ENCODE measurements at regions not wholly inside any gene's neighbourhood (a gene's known extent, or its start where the extent isn't known, plus 50 kb on each side); places are given as distances from the start of the nearest gene placed in this dataset.

DNA sequence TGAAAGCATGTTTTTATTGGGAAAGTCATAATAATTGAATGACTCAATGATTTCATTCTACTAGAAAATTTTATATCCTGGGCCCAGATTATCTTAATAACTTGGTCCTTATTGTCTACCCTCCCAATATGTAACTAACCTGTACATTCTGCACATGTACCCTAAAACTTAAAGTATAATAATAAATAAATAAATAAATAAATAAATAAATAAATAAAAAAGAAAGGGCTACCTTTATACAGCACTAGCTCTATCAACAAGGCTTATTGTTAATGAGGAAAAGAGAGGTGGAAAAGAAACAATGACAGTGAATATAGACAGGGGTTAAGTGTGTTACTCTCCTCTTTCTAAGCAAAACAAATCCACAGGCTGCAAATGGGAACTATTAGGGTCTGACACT is 83.6 kb downstream of the GRIN2B start:
- CTCF ChIA-PET, result no interaction called here
- BruUV-seq (replicated peaks), result no TSS peak
- ATAC-seq, result no peak

DNA sequence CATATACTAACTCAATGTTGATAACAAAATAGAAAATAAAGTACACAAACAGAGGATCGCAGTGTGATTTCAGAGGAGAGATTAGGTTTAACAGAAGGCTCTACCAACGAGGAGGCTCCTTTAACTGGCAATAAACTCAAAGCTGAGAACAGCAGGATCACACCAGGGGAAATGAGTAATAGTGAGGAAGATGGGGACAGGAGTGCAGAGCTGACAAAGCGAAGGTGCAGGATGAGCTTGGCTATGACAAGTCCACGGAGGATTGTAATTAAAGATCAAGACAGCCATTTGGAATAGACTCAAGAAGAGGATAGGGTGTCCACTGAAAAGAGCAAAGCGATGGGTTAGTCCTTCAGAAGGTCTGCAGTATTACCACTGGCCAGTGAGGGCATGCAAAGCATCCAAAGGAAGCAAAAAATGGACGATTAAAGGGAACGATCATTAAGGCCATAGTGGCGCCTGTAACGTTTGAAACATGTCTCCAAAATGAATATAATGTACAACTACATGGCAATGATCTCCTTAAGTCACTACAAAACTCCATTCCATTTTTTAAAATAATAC is 85.3 kb downstream of the GRIN2B start:
- no peaks in the 10 kb centered on the region for H3K4me1 ChIP-seq (ENCODE audit: control insufficient read depth, insufficient read depth, low read length)
- H3K27ac ChIP-seq (ENCODE audit: low read length), result no peak overlapping the region
- no peak for ATAC-seq
- ChIA-PET POLR2A (no interaction called here), CTCF (no interaction called here)
- no TSS peak for BruUV-seq (replicated peaks)
- H3K4me3 ChIP-seq (ENCODE audit: low read depth in 2 of 2, low read length in 2 of 2), result no peak overlapping the region
- no peaks in the 10 kb centered on the region for H3K36me3 ChIP-seq (ENCODE audit: control insufficient read depth, insufficient read depth, low read length)
- H3K27me3 ChIP-seq (ENCODE audit: control insufficient read depth, insufficient read depth, low read length), result no peaks in the 10 kb centered on the region
- TF ChIP-seq REST (IDR thresholded peaks at IDR 0.05; ENCODE audit: insufficient read depth in 1 of 2, low read depth in 2 of 2, low read length in 1 of 2) (no peak), SIN3A (IDR thresholded peaks at IDR 0.05; ENCODE audit: borderline replicate concordance, insufficient read depth, low read depth, low read length) (no peak), TCF7L2 (IDR thresholded peaks at IDR 0.05; ENCODE audit: low read depth, low read length) (no peak), POLR2AphosphoS5 (IDR thresholded peaks at IDR 0.05; ENCODE audit: low read depth, low read length) (no peak), CTCF (IDR thresholded peaks at IDR 0.05) (no peak)
- no peak for DNase-seq (ENCODE audit: low read depth, low spot score)
- intact Hi-C loops (cut with micrococcal nuclease; ENCODE audit: unreplicated experiment), result no loop called here
- in situ Hi-C loops (cut with HindIII; ENCODE audit: low pct_unique_long_range_greater_than_20kb, low sequenced_read_pairs), result no loop called here
- H3K9me3 ChIP-seq (ENCODE audit: control insufficient read depth, insufficient read depth, low read depth, low read length), result no peaks in the 10 kb centered on the region

More for the DNA sequence above, 83.6 kb downstream of the GRIN2B start:
- no peak for TF ChIP-seq REST (IDR thresholded peaks at IDR 0.05; ENCODE audit: insufficient read depth in 1 of 2, low read depth in 2 of 2, low read length in 1 of 2)
- no peak for TF ChIP-seq POLR2AphosphoS5 (IDR thresholded peaks at IDR 0.05; ENCODE audit: low read depth, low read length)
- TF ChIP-seq TCF7L2 (IDR thresholded peaks at IDR 0.05; ENCODE audit: low read depth, low read length), result no peak
- TF ChIP-seq SIN3A (IDR thresholded peaks at IDR 0.05; ENCODE audit: borderline replicate concordance, insufficient read depth, low read depth, low read length), result no peak
- no peak for TF ChIP-seq CTCF (IDR thresholded peaks at IDR 0.05)
- Histone ChIP-seq H3K4me3 (ENCODE audit: low read depth in 2 of 2, low read length in 2 of 2) (no peak overlapping the region), H3K27me3 (ENCODE audit: control insufficient read depth, insufficient read depth, low read length) (no peaks in the 10 kb centered on the region), H3K27ac (ENCODE audit: low read length) (no peak overlapping the region), H3K9me3 (ENCODE audit: control insufficient read depth, insufficient read depth, low read depth, low read length) (no peaks in the 10 kb centered on the region), H3K36me3 (ENCODE audit: control insufficient read depth, insufficient read depth, low read length) (no peaks in the 10 kb centered on the region), H3K4me1 (ENCODE audit: control insufficient read depth, insufficient read depth, low read length) (no peaks in the 10 kb centered on the region)
- POLR2A ChIA-PET, result no interaction called here
- no peak for DNase-seq (ENCODE audit: low read depth, low spot score)
- intact Hi-C loops (cut with micrococcal nuclease; ENCODE audit: unreplicated experiment) (no loop called here), in situ Hi-C loops (cut with HindIII; ENCODE audit: low pct_unique_long_range_greater_than_20kb, low sequenced_read_pairs) (no loop called here)

Data from Panc1 (cell line).